AG04450 (cell line): ENCODE measurements at regions not wholly inside any gene's neighbourhood (a gene's known extent, or its start where the extent isn't known, plus 50 kb on each side); places are given as distances from the start of the nearest gene placed in this dataset.

ENCODE experiments used
- CTCF ChIA-PET: fragments of 300-600, 350-600 bp; formaldehyde crosslinking; extraction: SDS; loops from one replicate; lab custom pipeline; 2022; ENCODE audit warnings: antibody characterized with exemption, inconsistent platforms; lab: Charles Lee
- POLR2A ChIA-PET: fragments of 350-600 bp; formaldehyde crosslinking; extraction: SDS; loops from one replicate; lab custom pipeline; 2021; ENCODE audit warnings: antibody characterized with exemption, inconsistent platforms; lab: Yijun Ruan, JAX
- DNase-seq: peaks from one replicate; pipeline ENCODE4 v3.0.0-alpha.2; 2011; ENCODE audit warnings: low read depth, low spot score
- H3K27ac ChIP-seq: one replicate; pipeline ENCODE4 v1.5.1; 2012; ENCODE audit warnings: low read depth, low read length, control low read depth
- H3K27me3 ChIP-seq: one replicate; pipeline ENCODE4 v1.6.0; 2012; ENCODE audit warnings: low read length; ENCODE audit not compliant: control insufficient read depth, insufficient read depth
- H3K4me3 ChIP-seq: 2 replicates; pipeline ENCODE4 v1.5.1; 2011; ENCODE audit warnings: mild to moderate bottlenecking, low read depth, low read length, control low read depth
- H3K9me3 ChIP-seq: 2 replicates; pipeline ENCODE4 v1.5.1; 2012; ENCODE audit warnings: low read length; ENCODE audit not compliant: control insufficient read depth, insufficient read depth
- CTCF ChIP-seq: IDR thresholded peaks from 2 replicates; pipeline ENCODE4 v1.5.1; 2011; ENCODE audit warnings: low read depth, low read length, control low read depth, inconsistent platforms

- TF ChIP-seq CTCF: no peak
- Histone ChIP-seq H3K27ac (no peak overlapping the region), H3K9me3 (no peaks in the 10 kb centered on the region), H3K27me3 (no peaks in the 10 kb centered on the region), H3K4me3 (no peak overlapping the region)
- DNase-seq: no peak
- ChIA-PET POLR2A (no interaction called here), CTCF (no interaction called here)
Observed at GRCh38 chr12:115245020-115245419, 561.0 kb upstream of the TBX3 start.

- POLR2A ChIA-PET: no interaction called here
- Histone ChIP-seq H3K4me3 (no peak overlapping the region), H3K9me3 (no peaks in the 10 kb centered on the region), H3K27me3 (no peaks in the 10 kb centered on the region), H3K27ac (no peak overlapping the region)
- TF ChIP-seq CTCF: no peak
- DNase-seq: no peak
- CTCF ChIA-PET: interaction anchor here (0.6 kb wide), 1 partner anchor 18 kb away, joined by 3 read pairs; no protein-coding TSS in a partner anchor
Observed at GRCh38 chr12:115243933-115244628, 560.1 kb upstream of the TBX3 start.

GRCh38 chr12:115240251-115240650 lies 556.3 kb upstream of the TBX3 start:
- ChIA-PET POLR2A (no interaction called here), CTCF (no interaction called here)
- Histone ChIP-seq H3K27me3 (no peaks in the 10 kb centered on the region), H3K27ac (no peak overlapping the region), H3K9me3 (no peaks in the 10 kb centered on the region), H3K4me3 (no peak overlapping the region)
- no peak for DNase-seq
- TF ChIP-seq CTCF: no peak

- no peak for DNase-seq
- Histone ChIP-seq H3K27me3 (no peaks in the 10 kb centered on the region), H3K9me3 (no peaks in the 10 kb centered on the region), H3K4me3 (no peak overlapping the region), H3K27ac (no peak overlapping the region)
- CTCF ChIA-PET: no interaction called here
- TF ChIP-seq CTCF: no peak
- POLR2A ChIA-PET: interaction anchor here (0.5 kb wide), 1 partner anchor 552 kb away, joined by 5 read pairs; the partner anchor contains the start of gene TBX3
Observed at GRCh38 chr12:115235880-115236279, 551.9 kb upstream of the TBX3 start.

- no peak for TF ChIP-seq CTCF
- no peak for DNase-seq
- ChIA-PET POLR2A (no interaction called here), CTCF (no interaction called here)
- Histone ChIP-seq H3K27me3 (no peaks in the 10 kb centered on the region), H3K9me3 (no peaks in the 10 kb centered on the region), H3K27ac (no peak overlapping the region), H3K4me3 (no peak overlapping the region)
Observed at GRCh38 chr12:115233891-115234543, 550.0 kb upstream of the TBX3 start.
